HG03558 (cell line): ENCODE measurements at regions not wholly inside any gene's neighbourhood (a gene's known extent, or its start where the extent isn't known, plus 50 kb on each side); places are given as distances from the start of the nearest gene placed in this dataset.

Experiments used
- ATAC-seq: cut with Tn5 transposase; IDR thresholded peaks from one replicate; pipeline ENCODE4 v1.9.1; 2021; ENCODE audit warnings: moderate number of reproducible peaks; ENCODE audit not compliant: unreplicated experiment; ENCODE audit errors: extremely low read depth

- ATAC-seq, result no peak
Measured at GRCh38 chr13:102993348-102993747, 72.9 kb downstream of the SLC10A2 start.

- no peak for ATAC-seq
Measured at GRCh38 chr13:102984210-102984609, 82.0 kb downstream of the SLC10A2 start.

- no peak for ATAC-seq
Measured at GRCh38 chr13:102983496-102983895, 82.7 kb downstream of the SLC10A2 start.

GRCh38 chr13:102980331-102980982, 85.8 kb downstream of the SLC10A2 start:
- ATAC-seq, result no peak

- no peak for ATAC-seq
Measured at GRCh38 chr13:102978168-102978567, 88.0 kb downstream of the SLC10A2 start.

GRCh38 chr13:102977471-102977870, 88.7 kb downstream of the SLC10A2 start:
- ATAC-seq, result no peak

- no peak for ATAC-seq
Measured at GRCh38 chr13:102974317-102975087, 91.7 kb downstream of the SLC10A2 start.

GRCh38 chr13:102972191-102972590, 94.0 kb downstream of the SLC10A2 start:
- no peak for ATAC-seq

GRCh38 chr13:102970542-102970941, 95.7 kb downstream of the SLC10A2 start:
- peak; percentile 96 for ATAC-seq

- no peak for ATAC-seq
Measured at GRCh38 chr13:102968572-102969228, 97.5 kb downstream of the SLC10A2 start.

- ATAC-seq, result no peak
Measured at GRCh38 chr13:102965802-102966201, 100.4 kb downstream of the SLC10A2 start.

GRCh38 chr13:102962430-102962829, 103.8 kb downstream of the SLC10A2 start:
- ATAC-seq, result no peak

GRCh38 chr13:102960959-102961358, 105.3 kb downstream of the SLC10A2 start:
- no peak for ATAC-seq

GRCh38 chr13:102956449-102956848, 109.8 kb downstream of the SLC10A2 start:
- no peak for ATAC-seq

- no peak for ATAC-seq
Measured at GRCh38 chr13:102954350-102954749, 108.5 kb downstream of the ERCC5 start.

GRCh38 chr13:102951808-102952207, 106.0 kb downstream of the ERCC5 start:
- ATAC-seq, result no peak

GRCh38 chr13:102947745-102948405, 102.0 kb downstream of the ERCC5 start:
- ATAC-seq, result no peak

- no peak for ATAC-seq
Measured at GRCh38 chr13:102945886-102946285, 100.1 kb downstream of the ERCC5 start.

GRCh38 chr13:102945324-102945815, 99.5 kb downstream of the ERCC5 start:
- ATAC-seq, result no peak

GRCh38 chr13:102944821-102945220, 99.0 kb downstream of the ERCC5 start:
- no peak for ATAC-seq

- ATAC-seq, result no peak
Measured at GRCh38 chr13:102940770-102941169, 94.9 kb downstream of the ERCC5 start.
